ENCODE measurements at regions not wholly inside any gene's neighbourhood (a gene's known extent, or its start where the extent isn't known, plus 50 kb on each side); places are given as distances from the start of the nearest gene placed in this dataset.

DNA sequence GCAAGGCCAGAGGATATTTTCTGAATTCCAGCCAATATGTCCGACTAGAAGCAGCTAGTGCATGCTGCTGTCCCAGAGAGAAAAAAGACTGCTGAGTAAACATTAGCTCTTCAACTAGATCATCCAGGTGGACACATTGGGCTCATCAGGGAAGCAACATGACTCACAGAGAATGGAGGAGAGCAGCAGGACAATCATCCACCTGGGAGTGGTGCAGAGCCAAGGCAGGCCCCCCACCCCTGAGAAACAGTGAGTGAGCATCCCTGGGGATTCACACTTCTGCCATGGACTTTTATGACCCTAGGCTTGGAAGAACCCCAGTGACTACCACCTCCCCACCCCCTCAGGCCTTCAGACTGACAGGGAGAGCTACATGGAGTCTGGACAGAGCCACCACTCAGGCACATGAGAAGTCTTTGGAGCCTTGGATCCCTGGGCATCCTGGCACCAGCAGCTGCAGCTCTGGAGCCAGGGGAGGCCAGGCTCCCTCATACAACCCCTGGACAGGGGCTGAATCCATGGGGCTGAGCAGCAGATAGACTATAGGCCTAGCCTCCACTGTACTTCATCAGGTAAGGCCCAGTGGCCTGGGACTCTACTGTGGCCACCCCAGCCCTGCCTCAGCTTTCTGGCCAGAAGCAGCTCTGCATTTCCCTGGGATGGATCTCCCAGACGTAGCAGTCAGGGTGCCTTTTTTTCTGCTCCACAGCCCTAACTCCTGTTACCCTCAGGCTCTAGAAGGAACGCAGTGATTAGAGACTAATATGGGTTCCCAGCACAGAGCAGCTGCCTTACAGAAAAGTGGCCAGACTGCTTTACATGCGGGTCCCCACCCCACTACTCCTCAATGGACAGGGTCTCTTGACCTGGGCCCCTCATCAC lies 82.9 kb upstream of the RNF217 start:
- TF ChIP-seq EZH2 (IDR thresholded peaks at IDR 0.05; ENCODE audit: borderline replicate concordance, low read length): no peak
- TF ChIP-seq, protein P1, sequence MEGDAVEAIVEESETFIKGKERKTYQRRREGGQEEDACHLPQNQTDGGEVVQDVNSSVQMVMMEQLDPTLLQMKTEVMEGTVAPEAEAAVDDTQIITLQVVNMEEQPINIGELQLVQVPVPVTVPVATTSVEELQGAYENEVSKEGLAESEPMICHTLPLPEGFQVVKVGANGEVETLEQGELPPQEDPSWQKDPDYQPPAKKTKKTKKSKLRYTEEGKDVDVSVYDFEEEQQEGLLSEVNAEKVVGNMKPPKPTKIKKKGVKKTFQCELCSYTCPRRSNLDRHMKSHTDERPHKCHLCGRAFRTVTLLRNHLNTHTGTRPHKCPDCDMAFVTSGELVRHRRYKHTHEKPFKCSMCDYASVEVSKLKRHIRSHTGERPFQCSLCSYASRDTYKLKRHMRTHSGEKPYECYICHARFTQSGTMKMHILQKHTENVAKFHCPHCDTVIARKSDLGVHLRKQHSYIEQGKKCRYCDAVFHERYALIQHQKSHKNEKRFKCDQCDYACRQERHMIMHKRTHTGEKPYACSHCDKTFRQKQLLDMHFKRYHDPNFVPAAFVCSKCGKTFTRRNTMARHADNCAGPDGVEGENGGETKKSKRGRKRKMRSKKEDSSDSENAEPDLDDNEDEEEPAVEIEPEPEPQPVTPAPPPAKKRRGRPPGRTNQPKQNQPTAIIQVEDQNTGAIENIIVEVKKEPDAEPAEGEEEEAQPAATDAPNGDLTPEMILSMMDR (conservative IDR thresholded peaks at IDR 0.05 in 1 of 2, IDR thresholded peaks at IDR 0.05 in 1 of 2; ENCODE audit: extremely low read depth in 1 of 2, insufficient read depth in 1 of 2, low read depth in 1 of 2, low read length in 2 of 2): no peak
